ENCODE measurements at regions not wholly inside any gene's neighbourhood (a gene's known extent, or its start where the extent isn't known, plus 50 kb on each side); places are given as distances from the start of the nearest gene placed in this dataset.

DNA sequence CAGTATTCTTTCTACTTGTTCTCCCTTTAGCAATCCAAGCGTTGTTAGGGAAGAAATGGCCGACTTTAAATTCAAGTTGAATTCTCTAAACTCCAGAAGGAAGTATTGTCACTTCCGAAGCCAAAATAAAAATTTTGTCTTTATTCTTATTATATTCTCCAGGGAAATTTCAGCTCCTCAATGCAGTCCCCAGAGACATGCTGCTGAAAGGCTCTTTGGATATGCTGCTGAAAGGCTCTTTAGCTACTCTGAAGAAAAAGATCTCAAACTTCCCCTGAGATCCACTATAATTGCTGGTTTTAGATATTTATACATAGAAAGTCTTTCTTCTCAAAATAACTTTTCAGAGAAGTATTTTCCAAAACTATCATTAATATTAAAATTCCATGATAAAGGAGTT is 92.3 kb upstream of the PARP8 start:
- H3K79me2 ChIP-seq (ENCODE audit: low read depth): no peaks in the 10 kb centered on the region
- no peaks in the 10 kb centered on the region for H3K4me1 ChIP-seq (replicated peaks; ENCODE audit: insufficient read depth)
- H3F3A ChIP-seq (ENCODE audit: insufficient read depth, low read depth): no peaks in the 10 kb centered on the region
- no peak overlapping the region for H3K4me3 ChIP-seq
- no peaks in the 10 kb centered on the region for H3K36me3 ChIP-seq (ENCODE audit: low read depth)
- H3K4me2 ChIP-seq: no peak overlapping the region; the same call in 1 of the 2 replicates
- no peak overlapping the region for H3K27ac ChIP-seq
- no peak overlapping the region for H2AFZ ChIP-seq
- no TSS peak for BruUV-seq (replicated peaks)
- no peak for DNase-seq
- H3K9me2 ChIP-seq (ENCODE audit: insufficient read depth): no peaks in the 10 kb centered on the region
- no peaks in the 10 kb centered on the region for H4K20me1 ChIP-seq (ENCODE audit: insufficient read depth)
- intact Hi-C loops (cut with micrococcal nuclease; ENCODE audit: unreplicated experiment): no loop called here
- TF ChIP-seq EZH2 (IDR thresholded peaks at IDR 0.05; ENCODE audit: low read depth): no peak
- TF ChIP-seq, protein P1, sequence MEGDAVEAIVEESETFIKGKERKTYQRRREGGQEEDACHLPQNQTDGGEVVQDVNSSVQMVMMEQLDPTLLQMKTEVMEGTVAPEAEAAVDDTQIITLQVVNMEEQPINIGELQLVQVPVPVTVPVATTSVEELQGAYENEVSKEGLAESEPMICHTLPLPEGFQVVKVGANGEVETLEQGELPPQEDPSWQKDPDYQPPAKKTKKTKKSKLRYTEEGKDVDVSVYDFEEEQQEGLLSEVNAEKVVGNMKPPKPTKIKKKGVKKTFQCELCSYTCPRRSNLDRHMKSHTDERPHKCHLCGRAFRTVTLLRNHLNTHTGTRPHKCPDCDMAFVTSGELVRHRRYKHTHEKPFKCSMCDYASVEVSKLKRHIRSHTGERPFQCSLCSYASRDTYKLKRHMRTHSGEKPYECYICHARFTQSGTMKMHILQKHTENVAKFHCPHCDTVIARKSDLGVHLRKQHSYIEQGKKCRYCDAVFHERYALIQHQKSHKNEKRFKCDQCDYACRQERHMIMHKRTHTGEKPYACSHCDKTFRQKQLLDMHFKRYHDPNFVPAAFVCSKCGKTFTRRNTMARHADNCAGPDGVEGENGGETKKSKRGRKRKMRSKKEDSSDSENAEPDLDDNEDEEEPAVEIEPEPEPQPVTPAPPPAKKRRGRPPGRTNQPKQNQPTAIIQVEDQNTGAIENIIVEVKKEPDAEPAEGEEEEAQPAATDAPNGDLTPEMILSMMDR (conservative IDR thresholded peaks at IDR 0.05): no peak
- ChIA-PET POLR2A (ENCODE audit: unreplicated experiment) (no interaction called here), CTCF (no interaction called here)
- no peaks in the 10 kb centered on the region for H3K27me3 ChIP-seq (ENCODE audit: insufficient read depth, low read depth)
- H3K9me3 ChIP-seq (ENCODE audit: insufficient read depth, low read depth): no peaks in the 10 kb centered on the region

GRCh38 chr5:50575740-50576139 is 90.7 kb upstream of the PARP8 start:
- 0 out of 2 replicates have a peak, but pooled peaks cover 5% of the 10 kb centered on the region for H3K4me1 ChIP-seq (replicated peaks; ENCODE audit: insufficient read depth)
- H3K36me3 ChIP-seq (ENCODE audit: low read depth): no peaks in the 10 kb centered on the region
- H3K9me2 ChIP-seq (ENCODE audit: insufficient read depth): no peaks in the 10 kb centered on the region
- ChIA-PET CTCF (no interaction called here), POLR2A (ENCODE audit: unreplicated experiment) (no interaction called here)
- no peak overlapping the region for H2AFZ ChIP-seq
- no peak overlapping the region for H3K4me3 ChIP-seq
- no peak for DNase-seq
- H3F3A ChIP-seq (ENCODE audit: insufficient read depth, low read depth): no peaks in the 10 kb centered on the region
- H3K27me3 ChIP-seq (ENCODE audit: insufficient read depth, low read depth): no peaks in the 10 kb centered on the region
- H4K20me1 ChIP-seq (ENCODE audit: insufficient read depth): no peaks in the 10 kb centered on the region
- BruUV-seq (replicated peaks): no TSS peak
- no peaks in the 10 kb centered on the region for H3K79me2 ChIP-seq (ENCODE audit: low read depth)
- H3K4me2 ChIP-seq: no peak overlapping the region
- H3K27ac ChIP-seq: no peak overlapping the region
- intact Hi-C loops (cut with micrococcal nuclease; ENCODE audit: unreplicated experiment): no loop called here
- no peak for TF ChIP-seq EZH2 (IDR thresholded peaks at IDR 0.05; ENCODE audit: low read depth)
- TF ChIP-seq, protein P1 (conservative IDR thresholded peaks at IDR 0.05): no peak
- no peaks in the 10 kb centered on the region for H3K9me3 ChIP-seq (ENCODE audit: insufficient read depth, low read depth)

- H4K20me1 ChIP-seq (ENCODE audit: insufficient read depth): no peaks in the 10 kb centered on the region
- no peak overlapping the region for H3K4me3 ChIP-seq
- ChIA-PET CTCF (no interaction called here), POLR2A (ENCODE audit: unreplicated experiment) (no interaction called here)
- no peaks in the 10 kb centered on the region for H3F3A ChIP-seq (ENCODE audit: insufficient read depth, low read depth)
- 0 out of 2 replicates have a peak, but pooled peaks cover 6% of the 10 kb centered on the region for H3K4me1 ChIP-seq (replicated peaks; ENCODE audit: insufficient read depth)
- H2AFZ ChIP-seq: no peak overlapping the region
- H3K27ac ChIP-seq: no peak overlapping the region
- BruUV-seq (replicated peaks): no TSS peak
- intact Hi-C loops (cut with micrococcal nuclease; ENCODE audit: unreplicated experiment): no loop called here
- no peak overlapping the region for H3K4me2 ChIP-seq
- H3K27me3 ChIP-seq (ENCODE audit: insufficient read depth, low read depth): no peaks in the 10 kb centered on the region
- TF ChIP-seq, protein P1 (conservative IDR thresholded peaks at IDR 0.05): no peak
- no peak for TF ChIP-seq EZH2 (IDR thresholded peaks at IDR 0.05; ENCODE audit: low read depth)
- no peaks in the 10 kb centered on the region for H3K9me3 ChIP-seq (ENCODE audit: insufficient read depth, low read depth)
- no peaks in the 10 kb centered on the region for H3K79me2 ChIP-seq (ENCODE audit: low read depth)
- H3K9me2 ChIP-seq (ENCODE audit: insufficient read depth): no peaks in the 10 kb centered on the region
- no peak for DNase-seq
- H3K36me3 ChIP-seq (ENCODE audit: low read depth): no peaks in the 10 kb centered on the region
Observed at GRCh38 chr5:50576265-50576664, 90.2 kb upstream of the PARP8 start.

Data from PC-9 (cell line).